Endothelial cell (in vitro differentiated cells): ENCODE measurements at regions not wholly inside any gene's neighbourhood (a gene's known extent, or its start where the extent isn't known, plus 50 kb on each side); places are given as distances from the start of the nearest gene placed in this dataset.

Experiments
- DNase-seq: peaks from one replicate; pipeline ENCODE4 v3.0.0; 2021; ENCODE audit warnings: low spot score
- H3K27ac Mint-ChIP-seq: one replicate; pipeline ENCODE4 v1.8.0; 2021; ENCODE audit warnings: mixed read lengths, inconsistent platforms; ENCODE audit not compliant: unreplicated experiment
- H3K27me3 Mint-ChIP-seq: one replicate; pipeline ENCODE4 v1.8.0; 2021; ENCODE audit warnings: mild to moderate bottlenecking, moderate library complexity, mixed read lengths, inconsistent platforms; ENCODE audit not compliant: unreplicated experiment
- H3K36me3 Mint-ChIP-seq: one replicate; pipeline ENCODE4 v1.8.0; 2021; ENCODE audit warnings: mild to moderate bottlenecking, low read depth, mixed read lengths, inconsistent platforms; ENCODE audit not compliant: unreplicated experiment
- H3K4me1 Mint-ChIP-seq: one replicate; pipeline ENCODE4 v1.8.0; 2021; ENCODE audit warnings: mild to moderate bottlenecking, mixed read lengths, inconsistent platforms; ENCODE audit not compliant: unreplicated experiment
- H3K4me3 Mint-ChIP-seq: one replicate; pipeline ENCODE4 v1.8.0; 2021; ENCODE audit warnings: mild to moderate bottlenecking, mixed read lengths, inconsistent platforms; ENCODE audit not compliant: unreplicated experiment
- H3K9me3 Mint-ChIP-seq: one replicate; pipeline ENCODE4 v1.8.0; 2021; ENCODE audit warnings: mixed read lengths, inconsistent platforms; ENCODE audit not compliant: unreplicated experiment
- CTCF ChIP-seq: fragments of 200-600 bp; sonication (generic); IDR thresholded peaks from one replicate; pipeline ENCODE4 v1.5.0; 2021; ENCODE audit warnings: antibody characterized with exemption; ENCODE audit not compliant: unreplicated experiment

- no peak for TF ChIP-seq CTCF
- Mint-ChIP-seq H3K9me3 (no peaks in the 10 kb centered on the region), H3K4me3 (no peak overlapping the region), H3K27ac (no peak overlapping the region), H3K4me1 (peaks cover 5% of the 10 kb centered on the region), H3K36me3 (no peaks in the 10 kb centered on the region), H3K27me3 (peaks cover 2% of the 10 kb centered on the region)
- DNase-seq: no peak
Observed at GRCh38 chr20:24838546-24839535, 110.2 kb upstream of the CST7 start.

GRCh38 chr20:24840121-24840713, 108.9 kb upstream of the CST7 start:
- Mint-ChIP-seq H3K27me3 (peaks cover 2% of the 10 kb centered on the region), H3K4me1 (peaks cover 5% of the 10 kb centered on the region), H3K36me3 (no peaks in the 10 kb centered on the region), H3K27ac (no peak overlapping the region), H3K4me3 (no peak overlapping the region), H3K9me3 (no peaks in the 10 kb centered on the region)
- no peak for DNase-seq
- TF ChIP-seq CTCF: no peak

- TF ChIP-seq CTCF: no peak
Observed at GRCh38 chr20:24842274-24842917, 106.7 kb upstream of the CST7 start.

DNA sequence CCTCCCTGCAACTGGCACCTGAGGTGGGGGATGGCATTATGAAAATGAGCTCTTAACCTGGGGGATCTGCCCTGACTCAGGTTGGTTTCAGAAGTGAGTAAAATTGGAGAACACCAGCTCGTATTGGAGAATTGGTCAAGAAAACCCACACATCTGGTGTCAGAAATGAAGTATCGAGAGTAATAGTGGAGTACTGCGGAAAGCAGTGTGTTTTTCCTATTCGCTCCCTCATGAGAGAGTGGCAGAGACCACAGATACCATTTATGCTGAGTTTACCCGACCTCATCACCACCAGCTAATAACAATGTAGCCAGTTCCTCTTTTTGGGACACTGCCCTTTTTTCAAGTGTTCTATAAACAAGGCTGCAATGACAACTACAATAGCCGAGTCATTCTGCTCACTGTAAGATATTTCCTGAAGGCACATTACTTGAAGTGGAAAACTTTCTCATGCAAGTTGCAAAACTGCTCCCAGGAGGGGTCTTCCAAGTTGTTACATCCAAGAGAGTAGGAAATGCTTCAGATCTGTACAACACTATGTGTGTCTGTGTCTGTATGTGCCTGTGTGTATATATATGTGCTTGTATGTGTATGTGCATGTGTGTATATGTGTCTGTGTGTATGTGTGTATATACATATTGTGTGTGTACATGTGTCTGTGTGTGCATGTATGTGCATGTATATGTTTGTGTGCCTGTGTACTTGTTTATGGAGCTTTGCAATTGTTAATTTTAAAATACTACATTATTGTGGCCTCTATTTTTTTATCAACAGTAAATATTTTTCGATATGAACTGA, 106.0 kb upstream of the CST7 start:
- no peak for TF ChIP-seq CTCF
- DNase-seq: no peak
- no peaks in the 10 kb centered on the region for H3K36me3 Mint-ChIP-seq
- no peaks in the 10 kb centered on the region for H3K27me3 Mint-ChIP-seq
- peaks cover 5% of the 10 kb centered on the region for H3K4me1 Mint-ChIP-seq
- H3K4me3 Mint-ChIP-seq: no peak overlapping the region
- no peaks in the 10 kb centered on the region for H3K9me3 Mint-ChIP-seq
- H3K27ac Mint-ChIP-seq: no peak overlapping the region

More at GRCh38 chr20:24842274-24842917, 106.7 kb upstream of the CST7 start:
- no peaks in the 10 kb centered on the region for H3K9me3 Mint-ChIP-seq
- peaks cover 5% of the 10 kb centered on the region for H3K4me1 Mint-ChIP-seq
- no peaks in the 10 kb centered on the region for H3K27me3 Mint-ChIP-seq
- no peaks in the 10 kb centered on the region for H3K36me3 Mint-ChIP-seq
- H3K4me3 Mint-ChIP-seq: no peak overlapping the region
- DNase-seq: no peak
- H3K27ac Mint-ChIP-seq: no peak overlapping the region
